ENCODE measurements at regions not wholly inside any gene's neighbourhood (a gene's known extent, or its start where the extent isn't known, plus 50 kb on each side); places are given as distances from the start of the nearest gene placed in this dataset.

DNA sequence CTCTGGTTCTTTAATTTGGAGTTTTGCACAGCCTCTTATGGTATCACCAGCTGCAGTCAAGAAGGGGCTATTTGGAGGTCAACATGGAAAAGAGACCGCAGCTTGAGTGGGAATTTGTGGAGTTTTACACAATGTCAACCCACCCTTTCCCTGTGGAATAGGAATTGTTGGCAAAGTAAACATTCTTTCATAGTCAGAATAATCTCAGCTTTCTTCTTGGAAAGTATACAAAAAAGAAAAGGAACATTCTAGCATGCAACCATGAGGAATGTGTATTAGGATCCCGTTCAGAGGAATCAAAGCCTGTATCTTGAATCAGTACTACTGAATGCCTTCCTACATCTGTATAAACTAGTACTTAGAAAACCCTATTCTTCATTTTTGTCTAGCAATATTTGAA lies 107.6 kb downstream of the LURAP1L start:
- no peak for DNase-seq (ENCODE audit: low spot score)
- H3K27ac ChIP-seq = no peak overlapping the region
- POLR2A ChIA-PET (ENCODE audit: low non-redundant PET) = no interaction called here
- CTCF ChIA-PET = interaction anchor here (0.6 to 0.8 kb wide), 2 partner anchors 64 to 163 kb away, joined by 3 to 4 read pairs; no protein-coding TSS in a partner anchor
- TF ChIP-seq, protein P1, sequence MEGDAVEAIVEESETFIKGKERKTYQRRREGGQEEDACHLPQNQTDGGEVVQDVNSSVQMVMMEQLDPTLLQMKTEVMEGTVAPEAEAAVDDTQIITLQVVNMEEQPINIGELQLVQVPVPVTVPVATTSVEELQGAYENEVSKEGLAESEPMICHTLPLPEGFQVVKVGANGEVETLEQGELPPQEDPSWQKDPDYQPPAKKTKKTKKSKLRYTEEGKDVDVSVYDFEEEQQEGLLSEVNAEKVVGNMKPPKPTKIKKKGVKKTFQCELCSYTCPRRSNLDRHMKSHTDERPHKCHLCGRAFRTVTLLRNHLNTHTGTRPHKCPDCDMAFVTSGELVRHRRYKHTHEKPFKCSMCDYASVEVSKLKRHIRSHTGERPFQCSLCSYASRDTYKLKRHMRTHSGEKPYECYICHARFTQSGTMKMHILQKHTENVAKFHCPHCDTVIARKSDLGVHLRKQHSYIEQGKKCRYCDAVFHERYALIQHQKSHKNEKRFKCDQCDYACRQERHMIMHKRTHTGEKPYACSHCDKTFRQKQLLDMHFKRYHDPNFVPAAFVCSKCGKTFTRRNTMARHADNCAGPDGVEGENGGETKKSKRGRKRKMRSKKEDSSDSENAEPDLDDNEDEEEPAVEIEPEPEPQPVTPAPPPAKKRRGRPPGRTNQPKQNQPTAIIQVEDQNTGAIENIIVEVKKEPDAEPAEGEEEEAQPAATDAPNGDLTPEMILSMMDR (conservative IDR thresholded peaks at IDR 0.05; ENCODE audit: low read depth) = no peak

DNA sequence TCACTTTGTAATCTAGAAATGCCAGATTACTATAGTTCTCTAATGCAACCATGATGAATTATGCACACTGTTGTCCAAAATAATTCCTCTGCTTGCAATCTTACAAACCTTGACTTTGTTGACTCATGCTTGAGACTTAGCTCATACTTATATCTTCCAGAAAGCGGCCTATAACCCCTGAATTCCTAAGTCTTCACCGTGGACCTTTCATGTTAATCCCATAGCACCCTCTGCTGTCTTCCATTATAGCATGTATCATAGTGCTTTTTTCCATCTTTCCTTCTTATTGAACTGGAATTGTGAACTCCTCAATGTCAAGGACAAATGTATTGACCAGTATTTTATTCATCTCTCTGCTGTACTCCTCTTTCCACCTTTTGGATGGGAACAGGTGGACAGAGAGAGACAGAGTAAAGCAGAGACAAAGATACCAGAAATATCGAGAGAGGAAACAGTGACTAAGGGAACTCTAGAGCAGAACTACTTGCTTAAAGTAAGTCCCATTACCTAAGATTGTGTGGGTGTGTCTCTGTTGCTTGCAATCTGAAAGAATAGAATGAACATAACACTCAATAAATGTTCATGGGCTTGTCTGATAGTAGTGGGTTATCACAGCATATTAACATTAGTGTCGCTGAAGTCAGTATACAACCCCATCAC lies 110.0 kb downstream of the LURAP1L start:
- POLR2A ChIA-PET (ENCODE audit: low non-redundant PET) = no interaction called here
- CTCF ChIA-PET = interaction anchor here (0.7 to 1.0 kb wide), 5 partner anchors 103 to 165 kb away, joined by 3 to 6 read pairs (median 4); no protein-coding TSS in a partner anchor
- TF ChIP-seq, protein P1 (conservative IDR thresholded peaks at IDR 0.05; ENCODE audit: low read depth) = peak; percentile 61
- no peak overlapping the region for H3K27ac ChIP-seq
- peak; percentile 42 for DNase-seq (ENCODE audit: low spot score)

DNA sequence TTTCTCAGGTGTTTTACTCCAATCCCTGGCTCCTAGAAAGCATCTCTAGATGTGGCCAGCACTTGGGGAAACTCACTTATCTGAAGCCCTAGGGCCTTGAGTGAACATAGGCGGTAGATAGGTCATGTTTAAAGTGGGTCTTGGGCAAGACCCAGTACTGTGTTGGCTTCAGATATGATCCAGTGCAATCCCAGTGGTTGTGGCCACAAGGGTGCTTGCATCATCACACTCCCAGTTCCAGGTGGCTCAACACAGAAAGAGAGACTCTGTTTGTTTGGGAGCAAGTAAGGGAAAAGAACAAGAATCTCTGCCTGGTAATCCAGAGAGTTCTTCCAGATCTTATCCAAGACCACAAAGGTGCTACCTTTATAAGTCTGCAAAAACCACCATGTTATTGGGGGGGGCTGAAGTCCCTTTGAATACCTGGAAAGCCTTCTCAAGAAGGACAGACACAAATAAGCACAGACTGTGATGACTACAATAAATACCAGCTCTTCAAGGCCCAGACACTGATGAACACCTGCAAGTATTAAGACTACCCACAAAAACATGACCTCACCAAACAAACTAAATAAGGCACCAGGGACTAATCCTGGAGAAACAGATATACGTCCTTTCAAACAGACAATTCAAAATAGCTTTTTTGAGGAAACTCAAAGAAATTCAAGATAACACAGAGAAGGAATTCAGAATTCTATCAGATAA lies 114.7 kb downstream of the LURAP1L start:
- TF ChIP-seq, protein P1 (conservative IDR thresholded peaks at IDR 0.05; ENCODE audit: low read depth) = no peak
- no peak overlapping the region for H3K27ac ChIP-seq
- ChIA-PET POLR2A (ENCODE audit: low non-redundant PET) (no interaction called here), CTCF (interaction anchor here (0.5 to 0.7 kb wide), 3 partner anchors 170 to 814 kb away, joined by 3 to 6 read pairs (median 3); no protein-coding TSS in a partner anchor)
- DNase-seq (ENCODE audit: low spot score) = no peak

DNA sequence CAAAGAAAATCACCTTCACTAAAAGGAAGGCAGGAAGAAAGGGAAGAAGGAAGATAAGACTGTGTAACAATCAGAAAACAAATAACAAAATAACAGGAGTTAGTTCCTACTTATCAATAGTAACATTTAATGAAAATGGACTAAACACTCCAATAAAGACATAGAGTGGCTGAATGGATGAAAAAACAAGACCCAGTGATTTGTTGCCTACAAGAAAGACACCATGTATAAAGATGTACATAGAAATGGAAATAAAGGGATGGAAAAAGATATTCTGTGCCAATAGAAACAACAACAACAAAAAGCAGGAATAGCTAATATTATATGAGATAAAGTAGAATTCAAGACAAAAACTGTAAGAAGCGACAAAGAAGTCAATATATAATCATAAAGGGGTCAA lies 116.8 kb downstream of the LURAP1L start:
- no peak for DNase-seq (ENCODE audit: low spot score)
- POLR2A ChIA-PET (ENCODE audit: low non-redundant PET) = no interaction called here
- TF ChIP-seq, protein P1 (conservative IDR thresholded peaks at IDR 0.05; ENCODE audit: low read depth) = no peak
- no peak overlapping the region for H3K27ac ChIP-seq
- CTCF ChIA-PET = no interaction called here

DNA sequence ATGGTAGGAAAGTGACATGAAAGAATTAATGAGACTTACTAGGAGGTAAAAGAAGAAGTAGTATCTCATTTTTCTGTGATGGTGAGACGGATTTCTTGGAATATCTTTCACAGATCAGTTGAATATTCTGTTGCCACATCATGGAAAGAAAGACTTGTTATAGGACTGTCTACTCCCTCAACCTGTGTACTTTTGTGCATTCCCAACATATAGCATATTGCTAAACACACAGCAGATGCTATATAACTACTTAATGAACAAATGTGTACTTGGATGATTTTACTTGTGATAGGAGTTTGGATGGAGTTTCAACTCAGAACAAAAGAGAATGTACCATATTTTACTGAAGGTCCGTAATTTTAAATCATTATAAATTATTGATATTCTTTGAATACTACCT lies 128.5 kb downstream of the LURAP1L start:
- no peak overlapping the region for H3K27ac ChIP-seq
- TF ChIP-seq, protein P1 (conservative IDR thresholded peaks at IDR 0.05; ENCODE audit: low read depth) = no peak
- ChIA-PET CTCF (no interaction called here), POLR2A (ENCODE audit: low non-redundant PET) (no interaction called here)
- no peak for DNase-seq (ENCODE audit: low spot score)

DNA sequence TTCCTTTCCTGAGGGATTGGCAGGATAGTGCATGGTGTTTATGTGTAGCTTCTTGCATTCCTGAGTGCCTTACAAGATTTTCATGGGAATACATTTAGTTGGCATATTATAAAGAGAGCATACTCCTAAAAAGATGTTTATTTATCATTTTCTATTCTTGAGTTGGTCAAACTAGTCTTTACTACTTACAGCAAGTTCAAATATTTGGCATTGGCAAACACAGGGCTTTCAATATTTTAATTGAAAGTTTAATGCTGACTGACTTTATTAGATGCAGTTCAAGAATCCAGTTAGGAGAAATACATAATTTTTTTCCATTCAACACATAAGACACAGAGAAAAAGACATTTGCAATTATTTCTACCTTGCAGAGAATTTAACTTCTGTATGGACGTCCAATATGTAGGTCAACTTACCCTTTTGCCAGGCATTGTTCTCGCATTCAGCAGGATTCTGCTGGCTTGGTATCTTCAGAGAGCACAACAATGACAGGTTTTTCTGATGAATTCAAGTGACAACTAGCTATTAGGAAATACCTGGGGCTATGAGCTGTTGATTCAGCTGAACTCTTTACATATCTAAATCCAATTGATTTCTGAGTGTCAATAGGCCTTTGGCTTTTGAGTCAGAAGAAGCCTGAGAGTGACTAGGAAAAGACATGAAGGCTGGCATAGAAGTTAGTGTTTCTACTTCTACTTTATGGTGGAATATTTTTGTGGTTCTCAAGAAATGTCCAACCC lies 129.6 kb downstream of the LURAP1L start:
- TF ChIP-seq, protein P1 (conservative IDR thresholded peaks at IDR 0.05; ENCODE audit: low read depth) = no peak
- H3K27ac ChIP-seq = no peak overlapping the region

More for the DNA sequence above, 129.6 kb downstream of the LURAP1L start:
- POLR2A ChIA-PET (ENCODE audit: low non-redundant PET) = no interaction called here
- DNase-seq (ENCODE audit: low spot score) = no peak
- CTCF ChIA-PET = no interaction called here
